Spleen (tissue), 7 donors: ENCODE measurements at regions not wholly inside any gene's neighbourhood (a gene's known extent, or its start where the extent isn't known, plus 50 kb on each side); places are given as distances from the start of the nearest gene placed in this dataset.

ENCODE experiments used
- CTCF ChIP-seq, 11 experiments: fragments of 200-600 bp in 7 of 11; fragments of 450-650 bp in 4 of 11; sonication (generic) in 4 of 11; IDR thresholded peaks in 8 of 11; conservative IDR thresholded peaks in 3 of 11; 1 replicate in 7 of 11; 2 replicates in 4 of 11; pipeline versions ENCODE4 v1.4.0 to v1.8.0; 2016 to 2021; ENCODE audit warnings: antibody characterized with exemption in 11 of 11, inconsistent platforms in 4 of 11, mild to moderate bottlenecking in 1 of 11
- POLR2A ChIP-seq, 3 donors: fragments of 450-650 bp; IDR thresholded peaks; one replicate each; pipeline ENCODE4 v1.5.1; 2017; ENCODE audit warnings: antibody characterized with exemption in 3 of 3, mild to moderate bottlenecking in 1 of 3
- POLR2AphosphoS5 ChIP-seq, 3 donors: sonication (generic); formaldehyde crosslinking; IDR thresholded peaks; one replicate each; pipeline ENCODE4 v1.5.1; 2017; ENCODE audit warnings: antibody characterized with exemption in 3 of 3
- donor health status: DM: no; HTN: no; CAD: no; lungs with moderate emphysema.
- donor health status: DM: no; HTN: no; CAD: no.
- donor health status: DM: no; HTN: no; CAD: no.

- TF ChIP-seq CTCF (IDR thresholded peaks at IDR 0.05 in 8 of 11, conservative IDR thresholded peaks at IDR 0.05 in 3 of 11) (no peak), POLR2AphosphoS5 (IDR thresholded peaks at IDR 0.05) (no peak), POLR2A (IDR thresholded peaks at IDR 0.05) (no peak)
Measured at GRCh38 chr7:70947181-70947580, 184.8 kb upstream of the GALNT17 start.
